ENCODE measurements at regions not wholly inside any gene's neighbourhood (a gene's known extent, or its start where the extent isn't known, plus 50 kb on each side); places are given as distances from the start of the nearest gene placed in this dataset.

DNA sequence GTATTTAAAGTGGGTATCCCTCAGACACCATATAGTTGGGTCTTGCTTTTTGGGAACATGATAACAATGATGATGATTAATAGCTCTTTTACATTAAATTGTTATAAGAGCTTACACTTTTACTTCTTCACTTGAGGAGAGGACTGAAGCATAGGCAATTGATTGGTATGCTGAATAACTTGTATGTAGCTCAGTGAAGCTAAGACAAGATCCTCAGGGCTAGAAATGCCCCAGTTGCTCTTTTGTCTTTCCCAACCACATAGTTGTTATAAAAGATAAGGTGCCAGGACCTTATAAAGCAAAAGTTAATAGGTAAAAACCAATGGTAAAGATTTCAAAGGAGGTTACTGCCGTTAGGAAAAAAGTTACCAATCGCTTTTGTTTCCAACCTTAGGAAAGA, 123.4 kb downstream of the KCNK1 start:
- TF ChIP-seq POLR2A (IDR thresholded peaks at IDR 0.05) = no peak
- TF ChIP-seq, protein P1, sequence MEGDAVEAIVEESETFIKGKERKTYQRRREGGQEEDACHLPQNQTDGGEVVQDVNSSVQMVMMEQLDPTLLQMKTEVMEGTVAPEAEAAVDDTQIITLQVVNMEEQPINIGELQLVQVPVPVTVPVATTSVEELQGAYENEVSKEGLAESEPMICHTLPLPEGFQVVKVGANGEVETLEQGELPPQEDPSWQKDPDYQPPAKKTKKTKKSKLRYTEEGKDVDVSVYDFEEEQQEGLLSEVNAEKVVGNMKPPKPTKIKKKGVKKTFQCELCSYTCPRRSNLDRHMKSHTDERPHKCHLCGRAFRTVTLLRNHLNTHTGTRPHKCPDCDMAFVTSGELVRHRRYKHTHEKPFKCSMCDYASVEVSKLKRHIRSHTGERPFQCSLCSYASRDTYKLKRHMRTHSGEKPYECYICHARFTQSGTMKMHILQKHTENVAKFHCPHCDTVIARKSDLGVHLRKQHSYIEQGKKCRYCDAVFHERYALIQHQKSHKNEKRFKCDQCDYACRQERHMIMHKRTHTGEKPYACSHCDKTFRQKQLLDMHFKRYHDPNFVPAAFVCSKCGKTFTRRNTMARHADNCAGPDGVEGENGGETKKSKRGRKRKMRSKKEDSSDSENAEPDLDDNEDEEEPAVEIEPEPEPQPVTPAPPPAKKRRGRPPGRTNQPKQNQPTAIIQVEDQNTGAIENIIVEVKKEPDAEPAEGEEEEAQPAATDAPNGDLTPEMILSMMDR (IDR thresholded peaks at IDR 0.05) = no peak
- no peak for TF ChIP-seq EP300 (IDR thresholded peaks at IDR 0.05)
- Histone ChIP-seq H3K27me3 (no peaks in the 10 kb centered on the region), H3K9me3 (no peaks in the 10 kb centered on the region), H3K36me3 (no peaks in the 10 kb centered on the region), H3K27ac (no peak overlapping the region), H3K4me1 (no peaks in the 10 kb centered on the region), H3K4me3 (no peak overlapping the region)
- DNase-seq (ENCODE audit: low spot score in 2 of 2) = no peak
- WGBS, 2 donors = 94 to 99% methylated on average over 2 of the region's 2 CpGs

DNA sequence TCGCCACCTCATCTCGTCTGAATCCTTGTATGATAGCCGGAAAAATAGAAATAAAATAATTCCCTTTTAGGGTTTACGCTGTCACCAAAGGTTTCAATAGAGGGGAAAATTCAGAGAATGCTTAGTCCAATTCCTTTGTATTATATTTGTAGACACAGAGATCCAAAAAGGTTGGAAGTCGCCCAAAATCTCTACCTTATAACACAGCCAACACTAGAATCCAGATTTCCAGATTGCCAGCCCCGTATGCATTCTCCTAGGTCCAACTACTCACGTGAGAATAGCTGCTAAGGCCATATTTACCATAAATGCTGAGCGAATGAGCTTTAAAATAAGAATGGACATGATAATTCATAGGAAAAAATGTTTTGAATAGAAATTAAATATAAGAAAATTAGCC, 124.5 kb downstream of the KCNK1 start:
- Histone ChIP-seq H3K27ac (no peak overlapping the region), H3K4me3 (no peak overlapping the region), H3K4me1 (no peaks in the 10 kb centered on the region), H3K9me3 (no peaks in the 10 kb centered on the region), H3K36me3 (no peaks in the 10 kb centered on the region), H3K27me3 (no peaks in the 10 kb centered on the region)
- DNase-seq (ENCODE audit: low spot score in 2 of 2) = no peak
- 86 to 88% methylated on average over 8 of the region's 8 CpGs for WGBS, 2 donors
- TF ChIP-seq, protein P1 (IDR thresholded peaks at IDR 0.05) = no peak
- no peak for TF ChIP-seq EP300 (IDR thresholded peaks at IDR 0.05)
- no peak for TF ChIP-seq POLR2A (IDR thresholded peaks at IDR 0.05)

DNA sequence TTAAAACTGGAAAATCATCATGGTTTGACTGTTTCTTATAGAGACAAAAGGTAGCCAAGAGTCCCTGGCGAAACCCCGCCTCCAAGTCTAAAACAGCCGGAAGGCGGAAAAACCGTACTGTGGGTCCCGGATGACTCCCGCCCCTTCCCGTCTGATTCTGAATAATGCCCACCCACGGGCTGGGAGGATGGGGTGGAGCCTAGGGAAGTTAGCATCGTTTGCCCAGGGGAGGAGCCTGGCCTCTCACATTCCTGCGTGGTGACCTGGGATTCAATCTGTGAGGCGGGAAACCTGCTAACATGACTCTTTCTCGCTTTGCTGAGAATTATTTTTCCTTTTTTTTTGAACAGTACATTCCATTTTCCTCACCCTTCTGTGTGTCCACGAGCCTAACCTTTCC, 124.9 kb downstream of the KCNK1 start:
- 73 to 76% methylated on average over 14 of the region's 14 CpGs for WGBS, 2 donors
- no peaks in the 10 kb centered on the region for H3K36me3 ChIP-seq
- DNase-seq (ENCODE audit: low spot score in 2 of 2) = no peak

DNA sequence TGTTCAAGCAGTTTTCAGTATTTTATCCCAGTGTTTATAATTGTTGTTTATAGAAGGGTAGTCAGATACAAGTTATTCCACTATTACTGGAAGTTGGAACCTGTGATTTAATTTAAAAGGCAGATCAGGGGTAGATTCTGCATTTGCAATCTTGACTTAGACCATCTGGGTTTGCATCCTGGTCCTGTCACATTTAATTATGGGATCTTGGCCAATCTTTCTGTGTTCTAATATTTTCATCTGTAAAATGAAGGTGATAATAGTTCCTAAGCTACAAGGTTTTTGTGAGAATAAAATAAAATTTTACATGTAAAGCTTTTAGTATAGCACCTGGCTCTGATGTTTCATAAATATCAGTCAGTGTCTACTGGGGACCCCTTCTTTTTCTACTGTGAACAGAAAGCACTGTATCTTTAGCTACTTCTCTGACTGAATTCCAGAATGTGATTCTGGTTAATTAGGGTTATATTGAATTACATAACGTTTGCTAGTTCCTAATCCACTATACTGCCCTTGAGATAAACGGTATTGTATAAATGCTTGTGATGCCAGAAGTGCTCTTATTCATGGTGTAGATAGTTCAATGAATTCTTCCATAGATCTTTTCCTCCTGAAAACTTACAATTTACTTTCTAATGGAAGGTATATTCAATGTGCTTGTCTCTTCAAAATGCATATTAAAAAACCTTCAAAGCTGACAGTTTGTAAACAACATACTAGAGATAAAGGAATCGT, 131.0 kb downstream of the KCNK1 start:
- Histone ChIP-seq H3K27me3 (no peaks in the 10 kb centered on the region), H3K36me3 (no peaks in the 10 kb centered on the region), H3K4me1 (no peaks in the 10 kb centered on the region), H3K9me3 (no peaks in the 10 kb centered on the region), H3K4me3 (no peak overlapping the region), H3K27ac (no peak overlapping the region)
- 37% methylated on average over 3 of the region's 3 CpGs for WGBS, 2 donors
- TF ChIP-seq, protein P1 (IDR thresholded peaks at IDR 0.05) = no peak
- TF ChIP-seq EP300 (IDR thresholded peaks at IDR 0.05) (no peak), POLR2A (IDR thresholded peaks at IDR 0.05) (no peak)
- no peak for DNase-seq (ENCODE audit: low spot score in 2 of 2)

More for the DNA sequence above, 124.9 kb downstream of the KCNK1 start:
- H3K4me3 ChIP-seq = no peak overlapping the region
- H3K4me1 ChIP-seq = no peaks in the 10 kb centered on the region
- H3K27ac ChIP-seq = no peak overlapping the region
- H3K9me3 ChIP-seq = no peaks in the 10 kb centered on the region
- H3K27me3 ChIP-seq = no peaks in the 10 kb centered on the region
- TF ChIP-seq, protein P1 (IDR thresholded peaks at IDR 0.05) = no peak
- no peak for TF ChIP-seq EP300 (IDR thresholded peaks at IDR 0.05)

DNA sequence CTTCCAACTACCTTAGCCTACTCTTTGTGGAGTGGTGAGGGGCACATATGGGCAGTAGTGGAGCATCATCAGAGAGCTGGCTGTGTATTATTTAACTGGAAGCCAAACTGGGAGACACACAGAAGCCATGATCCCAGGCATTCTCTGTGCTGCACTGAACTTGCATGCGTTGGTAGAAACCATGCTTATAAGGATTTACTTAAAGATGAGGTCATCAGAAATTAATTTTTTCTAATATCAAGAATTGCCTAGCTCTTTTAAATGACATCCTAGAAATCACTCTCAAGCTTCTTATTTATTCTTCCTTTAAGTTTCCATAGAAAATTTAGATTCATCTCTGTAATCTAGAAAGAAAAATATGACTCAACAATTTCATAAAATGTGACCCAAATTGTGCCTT, 136.2 kb downstream of the KCNK1 start:
- Histone ChIP-seq H3K27ac (no peak overlapping the region), H3K9me3 (no peaks in the 10 kb centered on the region), H3K36me3 (no peaks in the 10 kb centered on the region), H3K4me3 (no peak overlapping the region), H3K27me3 (no peaks in the 10 kb centered on the region), H3K4me1 (no peaks in the 10 kb centered on the region)
- TF ChIP-seq EP300 (IDR thresholded peaks at IDR 0.05) (no peak), POLR2A (IDR thresholded peaks at IDR 0.05) (no peak)
- TF ChIP-seq, protein P1 (IDR thresholded peaks at IDR 0.05) = no peak
- no peak for DNase-seq (ENCODE audit: low spot score in 2 of 2)
- whole genome bisulfite sequencing, 2 donors = 78 to 81% methylated on average over 1 of the region's 1 CpG
